MG63 (cell line): ENCODE measurements at regions not wholly inside any gene's neighbourhood (a gene's known extent, or its start where the extent isn't known, plus 50 kb on each side); places are given as distances from the start of the nearest gene placed in this dataset.
A peak's percentile ranks its signal among the peaks of the same experiment; 100 is the strongest.
"Not testable (repeated sequence)": the region's sequence is repeated elsewhere in the genome, so short reads cannot be mapped to it uniquely, and the experiment has no call there.

Experiments
- DNase-seq: peaks from one replicate; pipeline ENCODE4 v3.0.0-alpha.2; 2020
- H3K27me3 ChIP-seq: fragments of 250-450 bp; sonication (Bioruptor Pico); 2 replicates; pipeline ENCODE4 v1.5.1; 2020; ENCODE audit warnings: mild to moderate bottlenecking, moderate library complexity
- H3K36me3 ChIP-seq: fragments of 250-450 bp; sonication (Bioruptor Pico); 2 replicates; pipeline ENCODE4 v1.5.1; 2020; ENCODE audit warnings: mild to moderate bottlenecking, moderate library complexity
- H3K4me3 ChIP-seq: fragments of 250-450 bp; sonication (Bioruptor Pico); 2 replicates; pipeline ENCODE4 v1.5.1; 2020; ENCODE audit warnings: mild to moderate bottlenecking, moderate library complexity
- H3K9me3 ChIP-seq: fragments of 250-450 bp; sonication (Bioruptor Pico); 2 replicates; pipeline ENCODE4 v1.5.1; 2020; ENCODE audit warnings: mild to moderate bottlenecking, moderate library complexity

GRCh38 chr7:142485617-142486226 is 227.9 kb upstream of the PRSS58 start:
- H3K27me3 ChIP-seq = no peaks in the 10 kb centered on the region
- DNase-seq = no peak

DNA sequence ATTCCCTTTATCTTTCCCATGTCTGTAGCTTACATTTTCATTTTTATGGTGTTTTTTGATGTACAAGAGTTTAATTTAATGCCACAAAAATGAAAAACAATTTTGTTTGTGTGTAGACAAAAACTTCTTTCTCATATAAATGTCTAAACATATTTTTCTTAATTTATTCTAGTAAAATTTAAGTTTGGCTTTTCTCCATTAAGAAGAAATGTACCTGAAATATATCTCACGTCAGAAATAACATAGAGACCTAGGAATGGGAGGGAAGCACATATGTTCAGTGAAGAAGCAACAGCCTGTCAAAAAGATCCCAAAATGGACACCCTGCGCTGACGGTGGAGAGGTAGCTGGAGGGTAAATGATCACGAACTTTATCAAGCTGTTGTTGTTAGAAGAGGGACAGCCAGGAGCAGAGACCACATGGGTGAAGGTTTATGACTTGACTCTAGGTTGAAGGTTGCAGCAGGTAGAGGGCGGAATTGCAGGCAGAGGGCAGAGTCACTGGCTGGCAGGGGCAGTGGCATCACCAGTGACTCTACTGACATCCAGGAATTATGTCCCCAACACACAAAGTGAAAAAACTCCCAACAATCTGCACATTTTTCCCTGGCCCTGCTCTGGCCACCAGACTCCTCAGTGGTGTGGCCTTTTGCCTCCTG is 225.9 kb upstream of the PRSS58 start:
- no peak overlapping the region for H3K4me3 ChIP-seq
- no peaks in the 10 kb centered on the region for H3K9me3 ChIP-seq
- no peaks in the 10 kb centered on the region for H3K36me3 ChIP-seq
- H3K27me3 ChIP-seq = no peaks in the 10 kb centered on the region
- no peak for DNase-seq

More at GRCh38 chr7:142485617-142486226, 227.9 kb upstream of the PRSS58 start:
- Histone ChIP-seq H3K9me3 (no peaks in the 10 kb centered on the region), H3K36me3 (no peaks in the 10 kb centered on the region), H3K4me3 (no peak overlapping the region)

DNA sequence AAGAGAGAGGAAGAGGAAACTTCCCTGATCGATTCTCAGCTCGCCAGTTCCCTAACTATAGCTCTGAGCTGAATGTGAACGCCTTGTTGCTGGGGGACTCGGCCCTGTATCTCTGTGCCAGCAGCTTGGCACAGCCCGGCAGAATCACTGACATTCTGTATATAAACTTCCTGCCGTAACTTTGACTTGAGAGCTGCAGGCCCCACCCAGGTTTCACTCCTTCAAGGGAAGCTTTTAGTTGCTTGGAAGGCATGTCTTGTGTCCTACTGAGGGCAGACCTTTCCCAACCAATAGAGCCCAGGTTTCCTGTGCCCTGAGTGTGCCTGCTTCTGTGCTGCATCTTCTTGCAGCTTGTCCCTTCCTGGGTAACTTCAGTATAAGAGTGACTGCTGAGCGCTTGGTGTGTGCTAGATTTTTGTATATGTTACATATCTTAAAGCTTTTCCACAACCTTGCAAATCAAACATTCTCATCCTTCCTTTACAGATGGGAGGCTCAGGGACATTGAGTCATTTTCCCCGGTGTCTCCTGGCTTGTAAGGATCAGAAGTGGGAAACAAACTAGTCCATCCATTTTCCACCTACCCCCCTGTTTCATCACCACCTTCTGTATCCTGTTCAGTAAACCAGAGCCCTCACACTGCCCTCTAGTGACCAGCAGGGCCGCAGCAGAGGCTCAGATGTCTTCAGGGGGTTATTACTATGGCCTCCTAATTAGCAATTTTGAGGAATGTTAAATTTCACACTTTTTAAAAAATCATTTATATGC is 225.2 kb upstream of the PRSS58 start:
- Histone ChIP-seq H3K27me3 (no peaks in the 10 kb centered on the region), H3K4me3 (no peak overlapping the region), H3K9me3 (no peaks in the 10 kb centered on the region), H3K36me3 (no peaks in the 10 kb centered on the region)
- DNase-seq = peak; percentile 28

DNA sequence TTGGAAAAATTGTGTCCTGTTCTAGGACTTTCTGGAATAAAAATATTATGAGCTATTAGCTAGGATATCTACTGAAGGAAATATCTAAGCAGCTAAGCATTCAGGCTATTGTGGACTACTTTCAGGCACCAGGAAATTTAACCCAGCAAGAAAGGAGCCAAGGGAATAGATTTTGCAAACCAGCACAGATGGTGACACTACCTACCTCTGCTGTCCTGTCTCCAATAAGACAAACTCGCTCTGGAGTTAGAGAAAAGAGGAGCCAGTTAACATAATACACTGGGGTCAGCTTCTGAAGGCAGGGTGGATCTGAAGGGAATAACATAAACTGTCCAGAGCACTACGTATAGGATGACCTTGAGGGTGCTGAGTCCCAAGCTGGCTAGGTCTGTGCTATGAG is 223.7 kb upstream of the PRSS58 start:
- no peak for DNase-seq
- Histone ChIP-seq H3K9me3 (no peaks in the 10 kb centered on the region), H3K36me3 (no peaks in the 10 kb centered on the region), H3K27me3 (no peaks in the 10 kb centered on the region), H3K4me3 (no peak overlapping the region)

GRCh38 chr7:142478479-142479220 is 220.8 kb upstream of the PRSS58 start:
- peak; percentile 15 for DNase-seq
- no peaks in the 10 kb centered on the region for H3K27me3 ChIP-seq
- no peaks in the 10 kb centered on the region for H3K9me3 ChIP-seq
- H3K36me3 ChIP-seq = no peaks in the 10 kb centered on the region
- H3K4me3 ChIP-seq = no peak overlapping the region

- not testable (repeated sequence) for H3K4me3 ChIP-seq, H3K27me3 ChIP-seq, H3K9me3 ChIP-seq, DNase-seq, H3K36me3 ChIP-seq
Measured at GRCh38 chr7:142477801-142478200, 219.9 kb upstream of the PRSS58 start.

DNA sequence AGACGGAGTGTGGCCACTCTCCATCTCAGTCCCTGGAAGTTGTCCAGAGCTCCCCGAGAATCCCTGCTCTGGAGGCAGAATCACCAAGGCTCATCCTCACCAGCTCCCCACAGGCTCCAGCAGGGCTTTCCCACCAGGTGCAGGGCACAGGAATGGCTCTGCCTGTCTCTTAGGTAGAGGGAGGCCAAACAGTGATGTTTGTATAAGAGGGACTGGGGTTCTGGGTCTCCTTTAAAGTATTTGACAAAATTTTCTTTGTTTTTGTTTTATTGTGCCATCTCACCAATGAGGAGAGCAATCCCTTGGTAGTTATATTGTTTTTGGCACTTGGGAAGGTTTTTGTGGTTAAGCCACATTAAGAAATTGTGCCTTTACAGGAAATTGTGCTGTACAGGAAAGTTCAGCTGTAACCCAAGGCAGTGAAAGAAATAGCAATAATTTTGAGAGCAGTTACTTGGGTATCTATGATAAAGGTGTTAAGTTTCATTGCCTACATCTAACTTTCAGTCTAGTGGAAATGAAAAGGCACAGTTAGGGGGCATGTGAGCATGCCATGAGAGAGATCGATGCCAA is 219.3 kb upstream of the PRSS58 start:
- no peak for DNase-seq
- Histone ChIP-seq H3K36me3 (no peaks in the 10 kb centered on the region), H3K4me3 (no peak overlapping the region), H3K27me3 (no peaks in the 10 kb centered on the region), H3K9me3 (no peaks in the 10 kb centered on the region)

DNA sequence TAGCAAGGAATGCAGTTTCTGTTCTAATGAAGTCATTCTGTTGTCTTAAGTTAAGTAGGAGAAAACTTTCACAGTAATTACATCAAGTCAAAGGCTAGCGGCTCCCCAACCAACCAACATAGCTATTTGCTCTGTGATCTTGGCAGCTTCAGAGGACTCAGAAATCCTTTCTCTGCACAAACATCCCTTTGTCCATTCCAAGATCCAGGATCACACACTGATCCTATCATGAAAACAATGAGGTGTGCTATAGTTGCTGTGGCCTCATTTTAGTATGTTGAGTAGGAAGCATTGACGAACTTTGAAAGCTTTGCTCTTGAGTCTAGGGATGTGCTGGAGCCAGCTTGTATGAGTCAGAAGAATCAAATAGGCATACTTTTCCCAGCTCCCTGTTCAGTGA is 218.2 kb upstream of the PRSS58 start:
- DNase-seq = no peak
- H3K4me3 ChIP-seq = no peak overlapping the region
- H3K36me3 ChIP-seq = no peaks in the 10 kb centered on the region
- H3K9me3 ChIP-seq = no peaks in the 10 kb centered on the region
- H3K27me3 ChIP-seq = no peaks in the 10 kb centered on the region

- no peaks in the 10 kb centered on the region for H3K27me3 ChIP-seq
Measured at GRCh38 chr7:142471820-142472219, 214.0 kb upstream of the PRSS58 start.

DNA sequence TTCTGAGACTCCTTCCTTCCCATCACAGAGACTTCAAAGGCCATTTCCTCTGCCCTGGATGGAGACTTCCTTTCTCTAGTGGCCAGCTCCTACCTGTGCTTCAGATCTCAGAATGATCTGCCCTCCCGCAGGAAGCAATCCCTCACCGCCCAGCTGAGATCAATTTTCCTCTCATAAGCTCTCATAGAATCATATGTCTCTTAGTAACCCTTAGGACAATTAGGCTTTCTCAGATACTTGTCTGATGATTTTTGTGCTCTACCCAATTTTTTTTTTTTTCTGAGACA is 212.6 kb upstream of the PRSS58 start:
- H3K36me3 ChIP-seq = no peaks in the 10 kb centered on the region
- H3K4me3 ChIP-seq = no peak overlapping the region
- DNase-seq = no peak
- no peaks in the 10 kb centered on the region for H3K9me3 ChIP-seq
- no peaks in the 10 kb centered on the region for H3K27me3 ChIP-seq

More at GRCh38 chr7:142471820-142472219, 214.0 kb upstream of the PRSS58 start:
- Histone ChIP-seq H3K36me3 (no peaks in the 10 kb centered on the region), H3K9me3 (no peaks in the 10 kb centered on the region), H3K4me3 (no peak overlapping the region)
- DNase-seq = no peak

DNA sequence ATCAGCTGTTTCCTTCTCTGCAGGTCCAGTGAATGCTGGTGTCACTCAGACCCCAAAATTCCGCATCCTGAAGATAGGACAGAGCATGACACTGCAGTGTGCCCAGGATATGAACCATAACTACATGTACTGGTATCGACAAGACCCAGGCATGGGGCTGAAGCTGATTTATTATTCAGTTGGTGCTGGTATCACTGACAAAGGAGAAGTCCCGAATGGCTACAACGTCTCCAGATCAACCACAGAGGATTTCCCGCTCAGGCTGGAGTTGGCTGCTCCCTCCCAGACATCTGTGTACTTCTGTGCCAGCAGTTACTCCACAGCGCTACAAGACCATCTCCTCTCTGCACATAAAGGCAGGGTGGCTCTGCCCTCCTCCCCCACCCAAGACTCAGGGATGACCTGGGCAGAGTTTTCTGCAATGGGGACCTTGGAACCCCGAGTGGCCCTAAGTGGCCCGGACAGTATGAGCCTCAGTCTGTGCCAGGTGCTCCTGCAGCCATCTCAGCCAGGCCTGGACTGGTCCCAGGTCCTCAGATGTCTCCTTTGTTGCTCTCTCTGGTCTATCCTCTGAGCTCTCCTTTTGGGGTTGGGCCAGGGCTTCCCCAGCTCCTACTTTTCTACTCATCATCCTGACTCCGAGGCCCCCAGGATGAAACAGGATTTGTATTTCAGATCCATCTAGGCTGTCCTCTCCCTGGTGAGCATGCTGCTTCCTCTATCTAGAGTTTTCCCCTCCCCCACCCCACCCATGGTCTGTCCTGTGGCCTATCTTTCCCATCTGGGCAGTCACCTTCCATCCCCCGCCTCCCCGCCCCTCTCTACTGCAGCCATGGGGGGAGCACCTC is 212.1 kb upstream of the PRSS58 start:
- Histone ChIP-seq H3K4me3 (no peak overlapping the region), H3K36me3 (no peaks in the 10 kb centered on the region), H3K27me3 (no peaks in the 10 kb centered on the region), H3K9me3 (no peaks in the 10 kb centered on the region)
- DNase-seq = no peak

DNA sequence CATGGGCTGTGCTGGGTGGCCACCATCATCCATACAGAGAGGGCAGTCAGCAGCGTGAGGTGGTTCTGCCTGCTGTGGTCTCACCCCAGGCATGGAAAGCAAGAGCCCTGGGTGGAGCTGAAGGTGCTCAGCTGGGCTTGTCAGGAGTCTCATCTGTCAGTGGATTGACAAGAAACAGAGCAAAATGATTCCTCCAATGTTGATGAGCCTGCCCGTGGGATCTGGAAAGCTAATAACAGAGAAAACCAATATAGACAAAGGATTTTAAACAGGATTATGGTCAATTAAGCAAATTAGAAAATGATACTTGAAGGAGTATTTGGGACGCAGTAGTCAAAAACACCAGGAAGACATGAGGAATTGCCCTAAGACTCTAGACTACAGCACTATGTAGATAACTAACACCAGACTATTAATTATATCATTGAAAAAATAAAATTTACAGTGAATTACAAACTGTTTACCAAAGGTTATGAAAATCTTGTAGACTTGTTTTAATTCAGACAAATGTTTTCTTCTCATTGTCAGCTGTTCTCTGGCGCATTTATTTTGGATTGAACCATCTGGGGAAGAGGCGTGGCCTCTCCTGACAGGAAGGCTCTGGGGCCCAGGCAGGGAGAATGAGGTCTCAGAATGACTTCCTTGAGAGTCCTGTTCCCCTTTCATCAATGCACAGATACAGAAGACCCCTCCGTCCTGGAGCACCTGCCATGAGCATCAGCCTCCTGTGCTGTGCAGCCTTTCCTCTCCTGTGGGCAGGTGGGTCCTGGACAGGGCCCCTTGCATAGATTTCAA is 211.2 kb upstream of the PRSS58 start:
- H3K9me3 ChIP-seq = no peaks in the 10 kb centered on the region
- no peaks in the 10 kb centered on the region for H3K27me3 ChIP-seq
- H3K4me3 ChIP-seq = no peak overlapping the region
- H3K36me3 ChIP-seq = no peaks in the 10 kb centered on the region
- DNase-seq = no peak

- H3K4me3 ChIP-seq, H3K9me3 ChIP-seq, H3K36me3 ChIP-seq, DNase-seq, H3K27me3 ChIP-seq: not testable (repeated sequence)
Measured at GRCh38 chr7:142467056-142467655, 209.3 kb upstream of the PRSS58 start.

DNA sequence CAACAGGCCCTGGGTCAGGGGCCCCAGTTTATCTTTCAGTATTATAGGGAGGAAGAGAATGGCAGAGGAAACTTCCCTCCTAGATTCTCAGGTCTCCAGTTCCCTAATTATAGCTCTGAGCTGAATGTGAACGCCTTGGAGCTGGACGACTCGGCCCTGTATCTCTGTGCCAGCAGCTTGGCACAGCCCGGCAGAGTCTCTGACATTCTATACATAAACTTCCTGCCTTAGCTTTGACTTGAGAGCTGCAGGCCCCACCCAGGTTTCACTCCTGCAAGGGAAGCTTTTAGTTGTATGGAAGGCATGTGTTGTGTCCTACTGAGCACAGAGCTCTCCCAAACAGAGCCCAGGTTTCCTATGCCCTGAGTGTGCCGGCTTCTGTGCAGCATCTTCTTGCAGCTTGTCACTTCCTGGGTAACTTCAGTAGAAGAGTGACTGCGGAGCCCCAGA is 205.6 kb upstream of the PRSS58 start:
- H3K27me3 ChIP-seq = no peaks in the 10 kb centered on the region
- H3K9me3 ChIP-seq = no peaks in the 10 kb centered on the region
- H3K4me3 ChIP-seq = no peak overlapping the region
- no peaks in the 10 kb centered on the region for H3K36me3 ChIP-seq
- peak; percentile 67 for DNase-seq

- no peaks in the 10 kb centered on the region for H3K9me3 ChIP-seq
- H3K36me3 ChIP-seq = no peaks in the 10 kb centered on the region
- H3K4me3 ChIP-seq = no peak overlapping the region
- no peak for DNase-seq
- H3K27me3 ChIP-seq = no peaks in the 10 kb centered on the region
Measured at GRCh38 chr7:142461437-142461836, 203.6 kb upstream of the PRSS58 start.
